ENCODE measurements at regions not wholly inside any gene's neighbourhood (a gene's known extent, or its start where the extent isn't known, plus 50 kb on each side); places are given as distances from the start of the nearest gene placed in this dataset.

- no peaks in the 10 kb centered on the region for H3K36me3 Mint-ChIP-seq (ENCODE audit: low read depth, unreplicated experiment)
- no peaks in the 10 kb centered on the region for H3K79me2 ChIP-seq (ENCODE audit: insufficient read depth, low read length)
- no peaks in the 10 kb centered on the region for H4K20me1 ChIP-seq (ENCODE audit: insufficient read depth, low read length)
- no peaks in the 10 kb centered on the region for H3K27me3 Mint-ChIP-seq (ENCODE audit: low read depth, unreplicated experiment)
- H3K9ac ChIP-seq (ENCODE audit: low read length), result no peak overlapping the region
- H3K4me1 ChIP-seq (ENCODE audit: insufficient read depth, low read length), result no peaks in the 10 kb centered on the region
- FAIRE-seq, result no peak
- H2AFZ ChIP-seq (ENCODE audit: low read depth, low read length), result no peak overlapping the region
- no peaks in the 10 kb centered on the region for H3K9me3 ChIP-seq (ENCODE audit: insufficient read depth, low read depth, low read length)
- no peak overlapping the region for H3K27ac Mint-ChIP-seq (ENCODE audit: unreplicated experiment)
- DNase-seq (ENCODE audit: low read depth), result no peak
- H3K4me1 Mint-ChIP-seq (ENCODE audit: low read depth, unreplicated experiment), result no peaks in the 10 kb centered on the region
- no peak overlapping the region for H3K4me2 ChIP-seq (ENCODE audit: low read length)
- no peaks in the 10 kb centered on the region for H3K36me3 ChIP-seq (ENCODE audit: insufficient read depth, low read length)
- no peak overlapping the region for H3K4me3 Mint-ChIP-seq (ENCODE audit: unreplicated experiment)
- H3K9me3 Mint-ChIP-seq (ENCODE audit: unreplicated experiment), result peaks cover 10% of the 10 kb centered on the region
- H3K27ac ChIP-seq (ENCODE audit: low read depth, low read length), result no peak overlapping the region
- H3K27me3 ChIP-seq (ENCODE audit: insufficient read depth, low read length), result no peaks in the 10 kb centered on the region
- H3K4me3 ChIP-seq (ENCODE audit: insufficient read depth, low read depth, low read length), result no peak overlapping the region
- no peak for TF ChIP-seq EZH2 (IDR thresholded peaks at IDR 0.05; ENCODE audit: insufficient read depth, low read length)
- no peak for TF ChIP-seq CTCF (IDR thresholded peaks at IDR 0.05; ENCODE audit: insufficient read depth, low read depth, low read length)
Measured at GRCh38 chr12:29847246-29847645, 63.5 kb upstream of the TMTC1 start.

- H3K9me3 Mint-ChIP-seq (ENCODE audit: unreplicated experiment), result peaks cover 8% of the 10 kb centered on the region
- DNase-seq (ENCODE audit: low read depth) (no peak), FAIRE-seq (no peak)
- H3K9ac ChIP-seq (ENCODE audit: low read length), result no peak overlapping the region
- peaks cover 2% of the 10 kb centered on the region for H3K36me3 Mint-ChIP-seq (ENCODE audit: low read depth, unreplicated experiment)
- H3K79me2 ChIP-seq (ENCODE audit: insufficient read depth, low read length), result no peaks in the 10 kb centered on the region
- TF ChIP-seq CTCF (IDR thresholded peaks at IDR 0.05; ENCODE audit: insufficient read depth, low read depth, low read length) (no peak), EZH2 (IDR thresholded peaks at IDR 0.05; ENCODE audit: insufficient read depth, low read length) (no peak)
- no peaks in the 10 kb centered on the region for H3K4me1 Mint-ChIP-seq (ENCODE audit: low read depth, unreplicated experiment)
- H3K4me1 ChIP-seq (ENCODE audit: insufficient read depth, low read length), result no peaks in the 10 kb centered on the region
- no peak overlapping the region for H3K27ac Mint-ChIP-seq (ENCODE audit: unreplicated experiment)
- no peaks in the 10 kb centered on the region for H4K20me1 ChIP-seq (ENCODE audit: insufficient read depth, low read length)
- no peaks in the 10 kb centered on the region for H3K9me3 ChIP-seq (ENCODE audit: insufficient read depth, low read depth, low read length)
- no peak overlapping the region for H2AFZ ChIP-seq (ENCODE audit: low read depth, low read length)
- H3K4me2 ChIP-seq (ENCODE audit: low read length), result no peak overlapping the region
- no peaks in the 10 kb centered on the region for H3K27me3 ChIP-seq (ENCODE audit: insufficient read depth, low read length)
- H3K4me3 Mint-ChIP-seq (ENCODE audit: unreplicated experiment), result no peak overlapping the region
- no peak overlapping the region for H3K4me3 ChIP-seq (ENCODE audit: insufficient read depth, low read depth, low read length)
- no peaks in the 10 kb centered on the region for H3K36me3 ChIP-seq (ENCODE audit: insufficient read depth, low read length)
- H3K27ac ChIP-seq (ENCODE audit: low read depth, low read length), result no peak overlapping the region
- no peaks in the 10 kb centered on the region for H3K27me3 Mint-ChIP-seq (ENCODE audit: low read depth, unreplicated experiment)
Measured at GRCh38 chr12:29844667-29845066, 60.9 kb upstream of the TMTC1 start.

GRCh38 chr12:29843036-29843435, 59.3 kb upstream of the TMTC1 start:
- Mint-ChIP-seq H3K27me3 (ENCODE audit: low read depth, unreplicated experiment) (no peaks in the 10 kb centered on the region), H3K36me3 (ENCODE audit: low read depth, unreplicated experiment) (peaks cover 2% of the 10 kb centered on the region), H3K4me1 (ENCODE audit: low read depth, unreplicated experiment) (no peaks in the 10 kb centered on the region), H3K27ac (ENCODE audit: unreplicated experiment) (no peak overlapping the region), H3K9me3 (ENCODE audit: unreplicated experiment) (peaks cover 12% of the 10 kb centered on the region), H3K4me3 (ENCODE audit: unreplicated experiment) (no peak overlapping the region)
- Histone ChIP-seq H3K9ac (ENCODE audit: low read length) (no peak overlapping the region), H3K27ac (ENCODE audit: low read depth, low read length) (no peak overlapping the region), H2AFZ (ENCODE audit: low read depth, low read length) (no peak overlapping the region), H3K27me3 (ENCODE audit: insufficient read depth, low read length) (no peaks in the 10 kb centered on the region), H3K9me3 (ENCODE audit: insufficient read depth, low read depth, low read length) (no peaks in the 10 kb centered on the region), H3K4me1 (ENCODE audit: insufficient read depth, low read length) (no peaks in the 10 kb centered on the region), H4K20me1 (ENCODE audit: insufficient read depth, low read length) (no peaks in the 10 kb centered on the region), H3K4me2 (ENCODE audit: low read length) (no peak overlapping the region), H3K4me3 (ENCODE audit: insufficient read depth, low read depth, low read length) (no peak overlapping the region), H3K36me3 (ENCODE audit: insufficient read depth, low read length) (no peaks in the 10 kb centered on the region), H3K79me2 (ENCODE audit: insufficient read depth, low read length) (no peaks in the 10 kb centered on the region)
- FAIRE-seq (no peak), DNase-seq (ENCODE audit: low read depth) (no peak)
- TF ChIP-seq CTCF (IDR thresholded peaks at IDR 0.05; ENCODE audit: insufficient read depth, low read depth, low read length) (no peak), EZH2 (IDR thresholded peaks at IDR 0.05; ENCODE audit: insufficient read depth, low read length) (no peak)
